ENCODE measurements at regions not wholly inside any gene's neighbourhood (a gene's known extent, or its start where the extent isn't known, plus 50 kb on each side); places are given as distances from the start of the nearest gene placed in this dataset.

DNA sequence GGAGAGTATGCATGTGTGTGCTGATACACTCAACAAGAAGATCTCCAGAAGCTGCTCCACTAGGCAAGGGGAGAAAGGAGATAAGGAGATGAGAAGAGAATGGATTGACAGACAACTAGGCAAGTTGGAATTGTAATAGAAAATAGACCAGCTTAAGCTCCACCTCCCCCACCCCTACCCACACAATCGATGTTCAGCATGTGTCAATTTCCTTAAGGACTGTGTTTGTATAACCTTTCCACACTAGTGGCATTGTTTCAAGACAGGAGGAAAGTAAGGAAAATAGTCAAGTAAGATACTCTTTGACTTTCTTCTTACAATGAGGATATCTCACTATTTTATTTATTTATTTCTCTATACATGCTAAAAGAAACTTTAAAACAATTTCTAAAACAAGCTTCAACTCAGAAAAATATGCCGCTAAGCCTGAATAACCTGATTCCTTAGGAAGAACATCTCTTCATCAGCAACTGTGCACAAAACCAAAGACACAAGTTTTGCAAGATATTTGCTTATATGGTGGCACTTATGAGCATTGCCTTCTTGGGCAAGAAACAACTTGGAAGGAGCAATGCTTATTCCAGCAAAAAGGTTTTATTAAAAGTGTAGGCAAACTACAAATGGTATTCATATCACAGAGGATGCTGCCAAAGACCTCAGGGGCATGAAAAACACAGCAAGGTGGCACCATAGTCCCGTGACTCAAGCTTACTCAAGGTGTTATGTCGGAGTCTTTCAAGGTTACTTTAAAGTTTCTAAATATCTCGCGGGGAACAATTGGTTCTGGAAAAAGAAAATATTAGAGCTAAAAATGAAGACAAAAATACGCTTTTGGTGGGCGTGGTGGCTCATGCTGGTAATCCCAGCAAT lies 249.1 kb downstream of the COL12A1 start:
- TF ChIP-seq, protein P1, sequence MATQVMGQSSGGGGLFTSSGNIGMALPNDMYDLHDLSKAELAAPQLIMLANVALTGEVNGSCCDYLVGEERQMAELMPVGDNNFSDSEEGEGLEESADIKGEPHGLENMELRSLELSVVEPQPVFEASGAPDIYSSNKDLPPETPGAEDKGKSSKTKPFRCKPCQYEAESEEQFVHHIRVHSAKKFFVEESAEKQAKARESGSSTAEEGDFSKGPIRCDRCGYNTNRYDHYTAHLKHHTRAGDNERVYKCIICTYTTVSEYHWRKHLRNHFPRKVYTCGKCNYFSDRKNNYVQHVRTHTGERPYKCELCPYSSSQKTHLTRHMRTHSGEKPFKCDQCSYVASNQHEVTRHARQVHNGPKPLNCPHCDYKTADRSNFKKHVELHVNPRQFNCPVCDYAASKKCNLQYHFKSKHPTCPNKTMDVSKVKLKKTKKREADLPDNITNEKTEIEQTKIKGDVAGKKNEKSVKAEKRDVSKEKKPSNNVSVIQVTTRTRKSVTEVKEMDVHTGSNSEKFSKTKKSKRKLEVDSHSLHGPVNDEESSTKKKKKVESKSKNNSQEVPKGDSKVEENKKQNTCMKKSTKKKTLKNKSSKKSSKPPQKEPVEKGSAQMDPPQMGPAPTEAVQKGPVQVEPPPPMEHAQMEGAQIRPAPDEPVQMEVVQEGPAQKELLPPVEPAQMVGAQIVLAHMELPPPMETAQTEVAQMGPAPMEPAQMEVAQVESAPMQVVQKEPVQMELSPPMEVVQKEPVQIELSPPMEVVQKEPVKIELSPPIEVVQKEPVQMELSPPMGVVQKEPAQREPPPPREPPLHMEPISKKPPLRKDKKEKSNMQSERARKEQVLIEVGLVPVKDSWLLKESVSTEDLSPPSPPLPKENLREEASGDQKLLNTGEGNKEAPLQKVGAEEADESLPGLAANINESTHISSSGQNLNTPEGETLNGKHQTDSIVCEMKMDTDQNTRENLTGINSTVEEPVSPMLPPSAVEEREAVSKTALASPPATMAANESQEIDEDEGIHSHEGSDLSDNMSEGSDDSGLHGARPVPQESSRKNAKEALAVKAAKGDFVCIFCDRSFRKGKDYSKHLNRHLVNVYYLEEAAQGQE (IDR thresholded peaks at IDR 0.05; ENCODE audit: insufficient read depth in 1 of 2, low read depth in 2 of 2, low read length in 2 of 2) = no peak
- no peak for TF ChIP-seq POLR2AphosphoS5 (IDR thresholded peaks at IDR 0.05; ENCODE audit: low read depth, low read length)
- no peak for TF ChIP-seq TAF1 (IDR thresholded peaks at IDR 0.05; ENCODE audit: borderline replicate concordance, insufficient read depth, low read length)
- no peak for TF ChIP-seq SIN3A (IDR thresholded peaks at IDR 0.05; ENCODE audit: borderline replicate concordance, insufficient read depth, low read length)
- TF ChIP-seq FOXP2 (optimal IDR thresholded peaks at IDR 0.05; ENCODE audit: borderline replicate concordance, extremely low read depth, extremely low read length, insufficient read depth) = no peak

DNA sequence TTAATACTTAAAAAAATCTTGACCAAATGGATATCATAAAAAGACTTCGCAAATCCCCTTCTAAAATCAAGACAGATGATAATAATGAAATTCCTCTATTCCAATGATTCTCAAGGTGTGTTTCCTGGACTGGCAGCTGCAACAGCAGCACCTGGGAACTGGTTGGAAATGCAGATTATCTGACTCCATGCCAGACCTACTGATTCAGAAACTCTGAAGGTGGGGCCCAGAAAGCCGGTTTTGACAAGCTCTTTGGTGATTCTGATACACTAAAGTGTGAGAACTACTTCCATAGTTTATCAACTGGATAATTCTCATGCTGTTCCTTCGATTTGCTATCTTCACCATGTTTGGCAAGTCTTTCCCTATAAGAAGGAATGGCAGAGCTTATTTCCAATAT lies 252.1 kb downstream of the COL12A1 start:
- no peak for TF ChIP-seq SIN3A (IDR thresholded peaks at IDR 0.05; ENCODE audit: borderline replicate concordance, insufficient read depth, low read length)
- no peak for TF ChIP-seq POLR2AphosphoS5 (IDR thresholded peaks at IDR 0.05; ENCODE audit: low read depth, low read length)
- no peak for TF ChIP-seq TAF1 (IDR thresholded peaks at IDR 0.05; ENCODE audit: borderline replicate concordance, insufficient read depth, low read length)
- no peak for TF ChIP-seq FOXP2 (optimal IDR thresholded peaks at IDR 0.05; ENCODE audit: borderline replicate concordance, extremely low read depth, extremely low read length, insufficient read depth)
- TF ChIP-seq, protein P1 (IDR thresholded peaks at IDR 0.05; ENCODE audit: insufficient read depth in 1 of 2, low read depth in 2 of 2, low read length in 2 of 2) = no peak

DNA sequence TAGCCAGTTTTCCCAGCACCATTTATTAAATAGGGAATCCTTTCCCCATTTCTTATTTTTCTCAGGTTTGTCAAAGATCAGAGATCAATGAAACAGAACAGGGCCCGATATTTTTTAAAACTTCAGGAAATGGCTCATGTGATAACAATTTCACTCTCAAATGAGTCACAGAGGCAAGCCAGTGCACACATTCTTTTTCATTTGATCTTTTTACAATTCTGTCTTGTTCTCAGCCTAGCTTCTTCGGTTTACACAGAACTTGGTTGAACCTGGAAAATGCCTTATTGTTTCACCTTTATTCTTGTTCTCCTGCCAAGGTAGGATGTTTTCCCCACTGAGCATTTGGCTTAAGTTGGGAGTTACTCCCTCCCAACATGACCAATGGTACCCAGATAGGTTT lies 258.9 kb downstream of the COL12A1 start:
- TF ChIP-seq POLR2AphosphoS5 (IDR thresholded peaks at IDR 0.05; ENCODE audit: low read depth, low read length) (no peak), FOXP2 (optimal IDR thresholded peaks at IDR 0.05; ENCODE audit: borderline replicate concordance, extremely low read depth, extremely low read length, insufficient read depth) (no peak), TAF1 (IDR thresholded peaks at IDR 0.05; ENCODE audit: borderline replicate concordance, insufficient read depth, low read length) (no peak), SIN3A (IDR thresholded peaks at IDR 0.05; ENCODE audit: borderline replicate concordance, insufficient read depth, low read length) (no peak)
- TF ChIP-seq, protein P1 (IDR thresholded peaks at IDR 0.05; ENCODE audit: insufficient read depth in 1 of 2, low read depth in 2 of 2, low read length in 2 of 2) = no peak

DNA sequence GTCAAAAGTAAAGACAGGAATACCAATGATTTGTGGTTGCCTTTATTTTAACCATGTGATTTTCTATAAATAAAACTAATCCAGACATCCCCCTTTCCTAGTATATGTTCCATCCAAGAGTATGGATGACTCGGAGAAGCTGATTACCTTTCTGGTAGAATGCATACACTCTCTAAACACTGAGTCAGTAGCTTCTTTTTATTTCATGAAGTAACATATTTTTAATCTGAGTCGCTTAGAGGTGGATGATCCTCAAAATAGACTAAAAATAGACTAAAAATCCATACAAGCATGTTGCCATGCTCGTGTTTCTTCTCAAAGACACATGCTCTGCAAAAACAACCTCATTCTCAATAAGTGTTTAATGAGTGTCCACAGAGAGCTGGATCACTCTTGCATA lies 263.7 kb downstream of the COL12A1 start:
- TF ChIP-seq POLR2AphosphoS5 (IDR thresholded peaks at IDR 0.05; ENCODE audit: low read depth, low read length) (no peak), FOXP2 (optimal IDR thresholded peaks at IDR 0.05; ENCODE audit: borderline replicate concordance, extremely low read depth, extremely low read length, insufficient read depth) (no peak)
- TF ChIP-seq, protein P1 (IDR thresholded peaks at IDR 0.05; ENCODE audit: insufficient read depth in 1 of 2, low read depth in 2 of 2, low read length in 2 of 2) = no peak

All from PFSK-1 (cell line).